GM18498 (cell line): ENCODE measurements at regions not wholly inside any gene's neighbourhood (a gene's known extent, or its start where the extent isn't known, plus 50 kb on each side); places are given as distances from the start of the nearest gene placed in this dataset.
"Not testable (repeated sequence)": the region's sequence is repeated elsewhere in the genome, so short reads cannot be mapped to it uniquely, and the experiment has no call there.

Experiments used
- ATAC-seq: cut with Tn5 transposase; IDR thresholded peaks from one replicate; pipeline ENCODE4 v1.9.1; 2021; ENCODE audit warnings: mild to moderate bottlenecking, moderate library complexity; ENCODE audit not compliant: unreplicated experiment

DNA sequence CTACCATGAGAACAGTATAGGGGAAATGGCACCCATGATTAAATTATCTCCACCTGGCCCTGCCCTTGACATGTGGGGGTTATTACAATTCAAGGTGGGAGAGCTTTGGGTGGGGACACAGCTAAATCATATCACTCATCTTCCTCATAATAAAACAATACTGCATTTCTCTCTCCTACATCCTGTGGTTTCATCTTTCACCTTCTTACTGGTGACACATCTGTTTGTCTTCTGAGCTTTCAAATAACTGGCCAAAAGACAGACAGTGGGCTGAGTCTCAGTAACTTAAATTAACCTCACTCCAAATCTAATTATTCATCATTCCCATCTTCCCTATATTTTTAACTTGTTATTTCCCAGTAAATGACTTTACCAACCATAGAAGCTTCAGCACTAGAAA is 729.7 kb upstream of the USP15 start:
- ATAC-seq, result no peak

GRCh38 chr12:61531195-61531594 is 729.0 kb upstream of the USP15 start:
- ATAC-seq, result no peak

- ATAC-seq, result no peak
These were observed 724.1 kb upstream of the USP15 start for GRCh38 chr12:61536117-61536516.

GRCh38 chr12:61536525-61536924 is 723.7 kb upstream of the USP15 start:
- ATAC-seq, result no peak

DNA sequence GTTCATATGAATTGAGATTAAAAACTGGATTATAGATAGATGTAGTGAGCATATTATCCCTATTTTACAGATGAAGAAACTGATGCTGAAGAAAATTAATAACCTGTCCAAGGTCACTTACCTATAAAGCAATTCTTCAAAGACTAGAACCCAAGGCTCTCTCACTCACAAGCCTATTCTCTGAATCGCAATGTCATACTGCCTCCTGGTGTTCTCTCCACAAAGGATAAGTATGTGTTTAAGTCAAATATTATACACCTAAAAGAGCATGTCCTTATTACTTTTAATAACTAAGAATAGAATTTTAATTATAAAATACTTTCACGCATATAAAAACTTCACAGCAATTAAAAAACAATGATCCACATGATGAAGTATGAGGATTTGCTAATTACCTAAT is 721.3 kb upstream of the USP15 start:
- ATAC-seq, result no peak

DNA sequence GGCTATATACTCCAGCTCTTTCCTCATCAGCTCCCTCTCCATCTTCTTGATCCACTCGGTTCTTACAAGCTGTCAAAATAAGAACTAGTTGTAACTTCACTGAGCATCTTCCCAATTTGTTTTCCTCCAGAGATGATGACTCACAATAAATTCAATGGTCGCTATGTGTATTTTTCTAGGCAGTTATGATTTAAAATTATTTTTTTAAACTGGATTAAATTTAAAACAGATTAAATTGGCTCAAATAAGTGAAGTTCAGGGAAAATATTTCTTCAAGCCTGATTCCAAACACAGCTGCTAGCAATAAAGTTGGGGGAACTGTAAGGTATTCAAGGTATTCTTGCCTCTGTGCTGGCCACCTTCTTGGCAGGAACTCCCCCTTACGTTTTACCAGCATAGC is 717.7 kb upstream of the USP15 start:
- no peak for ATAC-seq

- ATAC-seq, result no peak
These were observed 713.9 kb upstream of the USP15 start for GRCh38 chr12:61546296-61546695.

- ATAC-seq, result no peak
These were observed 707.1 kb upstream of the USP15 start for GRCh38 chr12:61553091-61553490.

GRCh38 chr12:61554268-61555008 is 705.8 kb upstream of the USP15 start:
- ATAC-seq, result no peak

DNA sequence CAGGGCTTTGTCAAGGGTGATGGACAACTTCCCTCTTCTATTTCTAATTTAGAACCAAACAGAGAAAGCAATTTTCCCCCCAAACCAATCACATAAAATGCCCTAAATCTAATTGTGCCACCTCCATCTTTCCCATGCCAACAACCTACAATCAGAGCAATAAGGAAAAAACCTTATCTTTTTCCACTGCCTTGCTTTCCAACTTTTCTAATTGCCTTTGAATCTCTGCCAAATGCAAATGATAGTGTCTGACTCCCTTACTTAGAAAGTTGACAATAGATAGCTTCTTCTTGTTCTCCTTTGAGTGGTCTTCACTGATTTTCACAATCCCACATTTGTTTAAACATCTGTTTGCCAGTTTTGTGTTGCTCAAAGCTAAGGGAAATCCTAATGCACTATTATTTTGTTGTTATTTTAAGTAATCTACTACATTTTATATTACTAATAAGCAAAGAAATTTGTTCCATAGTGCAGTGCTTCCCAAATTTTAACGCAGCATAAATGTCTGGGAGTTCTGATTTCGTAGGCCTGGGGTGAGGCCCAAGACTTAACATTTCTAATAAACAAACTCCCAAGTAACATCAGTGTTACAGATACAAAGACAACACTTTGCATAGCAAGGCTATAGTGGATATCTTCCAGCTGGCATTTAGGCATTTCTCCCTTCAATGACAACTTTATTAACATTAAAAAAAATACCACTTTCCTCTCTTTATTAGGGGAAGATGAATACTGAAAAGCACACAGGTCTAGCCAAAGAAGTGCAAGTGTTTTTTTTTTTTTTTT is 696.3 kb upstream of the USP15 start:
- ATAC-seq, result no peak

GRCh38 chr12:61564466-61564865 is 695.7 kb upstream of the USP15 start:
- ATAC-seq, result no peak

DNA sequence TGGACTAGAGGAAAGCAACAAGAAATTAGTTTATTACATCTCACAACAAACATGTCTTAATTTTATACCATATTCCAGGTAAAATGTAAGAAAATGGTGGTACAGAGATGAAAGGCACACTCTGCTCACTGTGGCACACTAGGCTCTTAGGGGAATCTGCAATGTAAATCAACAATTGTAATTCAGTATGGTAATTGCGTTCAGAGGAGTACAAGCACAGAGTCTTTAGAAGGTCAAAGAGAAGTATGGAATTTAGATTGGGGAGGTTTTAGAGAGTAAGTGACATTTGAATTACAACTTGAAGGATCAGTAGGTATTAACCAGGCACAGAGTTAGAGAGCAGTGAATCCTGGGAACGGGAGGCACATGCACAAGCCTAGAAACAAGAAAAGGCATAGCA is 694.0 kb upstream of the USP15 start:
- no peak for ATAC-seq

DNA sequence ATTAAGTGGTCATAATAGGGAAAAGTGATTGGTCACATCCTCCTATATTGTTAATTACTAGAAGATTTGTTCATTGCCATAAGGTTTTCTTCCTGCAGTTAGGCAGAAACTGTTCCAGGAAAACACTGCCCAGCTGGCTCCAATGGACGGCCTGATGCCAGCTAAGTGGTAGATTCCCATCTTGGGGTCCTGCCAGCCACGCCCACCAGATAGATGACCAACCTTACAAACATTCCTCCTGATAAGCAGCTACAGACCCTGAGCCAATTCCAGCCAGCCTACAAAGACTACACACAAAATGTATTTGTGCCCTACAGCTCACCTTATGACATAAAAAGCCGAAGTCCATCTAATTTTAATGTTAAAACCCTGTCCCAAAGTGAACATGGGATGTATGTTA is 685.9 kb upstream of the USP15 start:
- no peak for ATAC-seq

- ATAC-seq, result no peak
These were observed 675.3 kb upstream of the USP15 start for GRCh38 chr12:61584943-61585342.

DNA sequence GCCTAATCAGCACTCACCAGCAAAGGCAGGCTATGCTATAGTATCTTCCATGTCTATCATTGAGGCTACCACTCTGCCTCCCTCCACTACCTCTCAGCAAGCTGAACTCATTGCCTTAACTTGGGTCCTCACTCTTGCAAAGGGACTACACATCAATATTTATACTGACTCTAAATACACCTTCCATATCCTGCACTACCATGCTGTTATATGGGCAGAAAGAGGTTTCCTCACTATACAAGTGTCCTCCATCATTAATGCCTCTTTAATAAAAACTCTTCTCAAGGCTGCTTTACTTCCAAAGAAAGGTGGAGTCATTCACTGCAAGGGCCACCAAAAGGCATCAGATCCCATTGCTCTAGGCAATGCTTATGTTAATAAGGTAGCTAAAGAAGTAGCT is 669.3 kb upstream of the USP15 start:
- not testable (repeated sequence) for ATAC-seq

- ATAC-seq, result no peak
These were observed 650.1 kb upstream of the USP15 start for GRCh38 chr12:61610143-61610542.

DNA sequence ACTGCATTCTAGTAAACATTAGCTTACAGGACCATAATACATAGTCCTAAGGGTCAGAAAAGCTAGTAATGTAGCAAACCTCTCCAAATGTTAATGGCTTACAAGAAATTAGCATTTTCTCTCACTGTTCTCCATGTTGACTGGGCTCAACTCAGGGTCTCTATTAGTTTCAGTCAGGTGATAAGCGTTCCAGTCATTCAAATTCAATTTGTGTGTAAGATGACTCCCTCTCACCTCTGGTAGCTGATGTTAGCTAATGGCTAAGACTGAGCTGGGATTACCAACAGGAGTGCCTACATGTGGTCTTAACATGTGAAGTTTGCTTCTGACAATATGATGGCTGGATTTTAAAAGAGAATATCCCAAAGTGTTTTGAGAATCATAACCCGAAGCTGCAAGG is 630.5 kb upstream of the USP15 start:
- no peak for ATAC-seq

GRCh38 chr12:61646639-61647038 is 613.6 kb upstream of the USP15 start:
- ATAC-seq, result no peak

DNA sequence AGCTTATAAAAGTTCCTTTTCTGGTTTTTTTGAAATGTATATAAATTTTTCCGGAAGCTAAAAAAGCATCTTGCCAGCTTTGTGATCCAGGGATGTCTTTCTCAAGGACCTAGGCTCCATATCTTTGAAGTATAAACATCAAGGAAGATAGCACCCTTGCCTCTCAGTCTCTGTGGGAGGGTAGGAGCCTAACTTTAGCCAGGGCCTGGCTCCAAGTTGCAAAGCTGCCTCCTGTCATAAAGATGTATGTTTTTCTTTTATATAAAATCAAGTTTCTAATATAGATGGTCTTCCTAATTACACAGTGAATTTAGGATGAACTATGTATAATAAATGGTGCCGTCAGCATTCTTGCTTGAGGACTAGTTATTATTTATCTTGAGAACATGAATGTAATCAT is 612.6 kb upstream of the USP15 start:
- no peak for ATAC-seq

DNA sequence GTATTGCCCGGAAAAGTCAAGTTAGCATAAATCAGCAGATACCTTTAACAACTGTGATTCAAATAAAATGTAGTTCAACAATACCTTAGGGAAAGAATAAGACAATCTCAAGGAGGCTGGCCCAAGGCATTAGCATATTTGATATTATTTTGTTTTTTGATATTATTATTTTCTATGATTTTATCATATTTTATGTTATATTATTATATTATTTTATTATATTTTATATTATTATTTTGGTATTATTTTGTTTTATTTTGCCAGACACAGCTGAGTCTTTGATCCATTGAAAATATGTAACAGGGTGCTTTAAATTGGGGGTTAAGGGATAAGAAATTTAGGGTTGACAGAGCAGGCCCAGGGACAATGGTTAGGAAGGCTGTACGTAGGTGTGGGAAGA is 607.9 kb upstream of the USP15 start:
- ATAC-seq, result no peak

GRCh38 chr12:61654698-61655097 is 605.5 kb upstream of the USP15 start:
- ATAC-seq, result no peak

- no peak for ATAC-seq
These were observed 605.0 kb upstream of the USP15 start for GRCh38 chr12:61655241-61655640.

- no peak for ATAC-seq
These were observed 592.5 kb upstream of the USP15 start for GRCh38 chr12:61667676-61668075.
